ENCODE measurements at regions not wholly inside any gene's neighbourhood (a gene's known extent, or its start where the extent isn't known, plus 50 kb on each side); places are given as distances from the start of the nearest gene placed in this dataset.

- TF ChIP-seq CTCF (IDR thresholded peaks at IDR 0.05), result no peak
- TF ChIP-seq POLR2A (IDR thresholded peaks at IDR 0.05), result no peak
Observed at GRCh38 chr2:88834376-88834775, 142.9 kb downstream of the RPIA start.
